Chondrocyte (in vitro differentiated cells): ENCODE measurements at regions not wholly inside any gene's neighbourhood (a gene's known extent, or its start where the extent isn't known, plus 50 kb on each side); places are given as distances from the start of the nearest gene placed in this dataset.

Experiments
- DNase-seq: peaks from one replicate; pipeline ENCODE4 v3.0.0; 2021; ENCODE audit warnings: mixed read lengths, low spot score
- H3K27ac Mint-ChIP-seq: one replicate; pipeline ENCODE4 v1.8.0; 2021; ENCODE audit warnings: mild to moderate bottlenecking, moderate library complexity, mixed read lengths; ENCODE audit not compliant: unreplicated experiment
- H3K27me3 Mint-ChIP-seq: 2 replicates; pipeline ENCODE4 v1.8.0; 2021; ENCODE audit warnings: low read depth, mixed read lengths
- H3K36me3 Mint-ChIP-seq: 2 replicates; pipeline ENCODE4 v1.8.0; 2021; ENCODE audit warnings: low read depth, mixed read lengths
- H3K4me1 Mint-ChIP-seq: 2 replicates; pipeline ENCODE4 v1.8.0; 2021; ENCODE audit warnings: low read depth, mild to moderate bottlenecking, mixed read lengths
- H3K4me3 Mint-ChIP-seq: one replicate; pipeline ENCODE4 v1.8.0; 2021; ENCODE audit warnings: mild to moderate bottlenecking, moderate library complexity, mixed read lengths; ENCODE audit not compliant: unreplicated experiment
- H3K9me3 Mint-ChIP-seq: 2 replicates; pipeline ENCODE4 v1.8.0; 2021; ENCODE audit warnings: low read depth, mixed read lengths
- CTCF ChIP-seq: fragments of 200-600 bp; sonication (generic); IDR thresholded peaks from 2 replicates; pipeline ENCODE4 v1.5.0; 2021; ENCODE audit warnings: antibody characterized with exemption, mild to moderate bottlenecking, moderate library complexity

GRCh38 chr13:52899206-52899605, 50.8 kb upstream of the PCDH8 start:
- Mint-ChIP-seq H3K36me3 (no peaks in the 10 kb centered on the region), H3K27me3 (peaks cover 2% of the 10 kb centered on the region), H3K4me1 (no peaks in the 10 kb centered on the region), H3K27ac (no peak overlapping the region), H3K9me3 (no peaks in the 10 kb centered on the region), H3K4me3 (no peak overlapping the region)
- TF ChIP-seq CTCF, result no peak
- no peak for DNase-seq
